ENCODE measurements at regions not wholly inside any gene's neighbourhood (a gene's known extent, or its start where the extent isn't known, plus 50 kb on each side); places are given as distances from the start of the nearest gene placed in this dataset.

GRCh38 chr22:25366408-25366807 is 147.0 kb downstream of the CRYBB2 start:
- TF ChIP-seq EGR1 (IDR thresholded peaks at IDR 0.05; ENCODE audit: low read depth) (no peak), ZNF274 (IDR thresholded peaks at IDR 0.05; ENCODE audit: low read depth, low read length) (no peak), SP1 (IDR thresholded peaks at IDR 0.05; ENCODE audit: low read depth) (no peak), ATF3 (IDR thresholded peaks at IDR 0.05) (no peak), CTCF (IDR thresholded peaks at IDR 0.05 in 2 of 3, conservative IDR thresholded peaks at IDR 0.05 in 1 of 3; ENCODE audit: borderline replicate concordance in 1 of 3, insufficient read depth in 1 of 3, low read depth in 2 of 3, low read length in 2 of 3) (no peak), ZFX (IDR thresholded peaks at IDR 0.05) (no peak), REST (IDR thresholded peaks at IDR 0.05; ENCODE audit: low read depth) (no peak), EZH2phosphoT487 (IDR thresholded peaks at IDR 0.05; ENCODE audit: borderline replicate concordance) (no peak), EZH2 (IDR thresholded peaks at IDR 0.05) (no peak), POLR2AphosphoS5 (IDR thresholded peaks at IDR 0.05; ENCODE audit: low read depth, low read length) (no peak), SIN3A (IDR thresholded peaks at IDR 0.05; ENCODE audit: low read depth) (no peak), POLR2A (IDR thresholded peaks at IDR 0.05; ENCODE audit: borderline replicate concordance, extremely low read depth, insufficient read depth, insufficient read length) (no peak), SRF (IDR thresholded peaks at IDR 0.05; ENCODE audit: low read depth) (no peak), MAX (IDR thresholded peaks at IDR 0.05) (no peak)
